Liver (tissue), 8 donors: ENCODE measurements at regions not wholly inside any gene's neighbourhood (a gene's known extent, or its start where the extent isn't known, plus 50 kb on each side); places are given as distances from the start of the nearest gene placed in this dataset.
A peak's percentile ranks its signal among the peaks of the same experiment; 100 is the strongest.

ENCODE experiments used
- DNase-seq: peaks from one replicate; pipeline ENCODE4 v3.0.0-alpha.2; 2017; ENCODE audit warnings: low spot score
- H3K27ac ChIP-seq, 2 donors: one replicate each; pipeline ENCODE4 v1.7.0; 2013; ENCODE audit warnings: inconsistent platforms in 2 of 2, low read length in 2 of 2, control low read depth in 1 of 2, low read depth in 1 of 2, mild to moderate bottlenecking in 1 of 2
- H3K27me3 ChIP-seq, 4 donors: one replicate each; pipeline versions ENCODE4 v1.6.1 to v1.7.0; 2013; ENCODE audit warnings: low read length in 3 of 4, inconsistent platforms in 1 of 4, mild to moderate bottlenecking in 1 of 4, moderate library complexity in 1 of 4; ENCODE audit not compliant: control insufficient read depth in 4 of 4, insufficient read depth in 4 of 4
- H3K36me3 ChIP-seq, 4 donors: one replicate each; pipeline versions ENCODE4 v1.6.1 to v1.7.0; 2013; ENCODE audit warnings: low read length in 3 of 4, mild to moderate bottlenecking in 3 of 4, low read depth in 1 of 4, moderate library complexity in 1 of 4; ENCODE audit not compliant: control insufficient read depth in 4 of 4, insufficient read depth in 3 of 4
- H3K4me1 ChIP-seq, 4 donors: one replicate each; pipeline versions ENCODE4 v1.6.1 to v1.7.0; 2013; ENCODE audit warnings: low read length in 3 of 4, mild to moderate bottlenecking in 3 of 4, moderate library complexity in 1 of 4; ENCODE audit not compliant: control insufficient read depth in 4 of 4, insufficient read depth in 4 of 4
- H3K4me3 ChIP-seq, 3 donors: one replicate each; pipeline versions ENCODE4 v1.6.1 to v1.7.0; 2013; ENCODE audit warnings: low read length in 3 of 3, control low read depth in 1 of 3, low read depth in 1 of 3, mild to moderate bottlenecking in 1 of 3
- H3K9ac ChIP-seq, 2 donors: one replicate each; pipeline ENCODE4 v1.7.0; 2013; ENCODE audit warnings: low read length in 2 of 2, mild to moderate bottlenecking in 2 of 2, moderate library complexity in 2 of 2, control low read depth in 1 of 2, low read depth in 1 of 2
- H3K9me3 ChIP-seq, 4 donors: one replicate each; pipeline versions ENCODE4 v1.6.1 to v1.7.0; 2013; ENCODE audit warnings: low read length in 3 of 4; ENCODE audit not compliant: control insufficient read depth in 4 of 4
- EGR1 ChIP-seq, 2 donors: IDR thresholded peaks; 2 replicates each; pipeline ENCODE4 v1.6.1; 2016 to 2018; ENCODE audit warnings: antibody characterized with exemption in 2 of 2, low read depth in 2 of 2
- FOXA1 ChIP-seq: IDR thresholded peaks from 2 replicates; pipeline ENCODE4 v1.6.1; 2016; ENCODE audit warnings: antibody characterized with exemption
- FOXA2 ChIP-seq: IDR thresholded peaks from 2 replicates; pipeline ENCODE4 v1.6.1; 2016; ENCODE audit warnings: antibody characterized with exemption
- HNF4A ChIP-seq, 2 donors: conservative IDR thresholded peaks; 2 replicates each; pipeline ENCODE4 v1.6.1; 2016; ENCODE audit warnings: antibody characterized with exemption in 2 of 2, mild to moderate bottlenecking in 2 of 2
- HNF4G ChIP-seq: IDR thresholded peaks from 2 replicates; pipeline ENCODE4 v1.6.1; 2016; ENCODE audit warnings: antibody characterized with exemption
- JUND ChIP-seq, 2 donors: IDR thresholded peaks; 2 replicates each; pipeline ENCODE4 v1.6.1; 2016; ENCODE audit warnings: antibody characterized with exemption in 2 of 2
- NR2F2 ChIP-seq: IDR thresholded peaks from 2 replicates; pipeline ENCODE4 v1.6.1; 2016; ENCODE audit warnings: antibody characterized with exemption
- RAD21 ChIP-seq, 2 donors: IDR thresholded peaks; 2 replicates each; pipeline ENCODE4 v1.6.1; 2016; ENCODE audit warnings: antibody characterized with exemption in 2 of 2, mild to moderate bottlenecking in 2 of 2
- RXRA ChIP-seq, 2 donors: IDR thresholded peaks; 2 replicates each; pipeline ENCODE4 v1.6.1; 2017 to 2018; ENCODE audit warnings: antibody characterized with exemption in 2 of 2, mild to moderate bottlenecking in 1 of 2
- SP1 ChIP-seq: IDR thresholded peaks from 2 replicates; pipeline ENCODE4 v1.6.1; 2018; ENCODE audit warnings: antibody characterized with exemption, mild to moderate bottlenecking
- TAF1 ChIP-seq: conservative IDR thresholded peaks from 2 replicates; pipeline ENCODE4 v1.6.1; 2016; ENCODE audit warnings: antibody characterized with exemption, mild to moderate bottlenecking
- YY1 ChIP-seq: IDR thresholded peaks from 2 replicates; pipeline ENCODE4 v1.6.1; 2016; ENCODE audit warnings: antibody characterized with exemption, mild to moderate bottlenecking
- WGBS: extraction: QIAGEN DNeasy Blood & Tissue Kit; methylation state at CpG from one replicate; pipeline ENCODE4 v1.1.7; 2013; 5-methylcytosine and 5-hydroxymethylcytosine counted together
- TF ChIP-seq, protein P1 (sequence below): IDR thresholded peaks from 2 replicates; pipeline ENCODE4 v1.6.1; 2016; ENCODE audit warnings: antibody characterized with exemption, mild to moderate bottlenecking
- TF ChIP-seq, protein P2 (sequence below): IDR thresholded peaks from 2 replicates; pipeline ENCODE4 v1.6.1; 2016; ENCODE audit warnings: antibody characterized with exemption
- TF ChIP-seq, protein P3 (sequence below): IDR thresholded peaks from 2 replicates; pipeline ENCODE4 v1.6.1; 2016; ENCODE audit warnings: antibody characterized with exemption
- TF ChIP-seq, protein P4 (sequence below): fragments of 150-350 bp; IDR thresholded peaks from 2 replicates; pipeline ENCODE4 v1.5.1; 2017; ENCODE audit warnings: improper control_type of control experiment, low read depth, low read length; ENCODE audit not compliant: missing input control
- donor health status: healthy.
- donor health status: healthy.
- donor health status: healthy.
- donor health status: healthy.
- donor health status: healthy.

DNA sequence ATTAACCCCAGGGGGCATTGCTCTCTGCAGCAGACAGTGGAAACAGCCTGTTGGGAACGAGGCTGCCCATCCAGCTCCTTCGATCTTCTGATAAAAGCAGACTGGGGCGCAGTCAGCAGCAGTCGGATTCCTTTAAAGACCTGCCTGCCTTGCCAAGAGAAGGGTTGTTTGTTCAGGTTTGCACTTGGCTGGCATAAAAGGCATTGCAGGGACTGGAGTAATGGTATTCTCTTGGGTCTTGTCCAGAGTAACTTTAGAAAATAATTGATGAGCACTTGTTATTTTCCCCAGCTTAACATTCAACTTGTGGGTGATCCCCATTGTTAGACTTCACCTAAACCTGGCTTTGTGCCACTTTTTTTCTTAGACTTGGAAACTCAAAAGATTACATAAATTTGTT, 67.3 kb upstream of the SLC10A2 start:
- Histone ChIP-seq H3K4me3 (no peak overlapping the region), H3K27ac (no peak overlapping the region)
- no peak for DNase-seq

DNA sequence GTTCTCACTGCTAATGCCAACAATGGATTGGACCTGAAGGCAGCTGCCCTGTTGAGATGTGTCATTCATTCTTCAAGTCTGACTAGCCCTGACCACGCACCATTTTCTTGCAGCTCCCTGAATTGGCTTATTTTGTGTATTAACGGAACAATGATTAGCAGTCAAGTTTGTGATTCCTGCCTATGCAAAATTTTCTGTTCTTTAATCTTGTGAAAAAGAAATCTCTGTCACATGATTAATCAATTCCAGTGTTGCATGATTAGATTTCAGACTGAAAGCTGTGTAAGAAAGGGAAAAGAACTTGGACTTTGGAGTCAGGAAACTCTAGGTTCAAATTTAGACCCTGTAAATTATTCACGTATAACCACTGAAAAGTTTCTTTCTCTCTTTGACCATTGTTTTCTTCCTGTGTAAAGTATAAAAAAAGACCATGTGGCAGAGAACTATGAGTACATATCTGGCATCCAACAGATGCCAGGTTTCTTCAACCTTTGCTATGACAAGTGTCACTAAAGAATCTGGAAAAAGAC, 64.5 kb upstream of the SLC10A2 start:
- DNase-seq = no peak
- no peaks in the 10 kb centered on the region for H3K27me3 ChIP-seq
- no peak overlapping the region for H3K27ac ChIP-seq
- no peaks in the 10 kb centered on the region for H3K36me3 ChIP-seq
- no peaks in the 10 kb centered on the region for H3K9me3 ChIP-seq
- WGBS = 49% methylated on average over 3 of the region's 3 CpGs
- no peak overlapping the region for H3K9ac ChIP-seq
- peak; percentile 74 to 85 for TF ChIP-seq HNF4A (conservative IDR thresholded peaks at IDR 0.05)
- peak; percentile 76 for TF ChIP-seq SP1
- TF ChIP-seq RAD21 (IDR thresholded peaks at IDR 0.05) = peak in 1 of 2 donors; percentile 6
- peak in 1 of 2 donors; percentile 19 for TF ChIP-seq RXRA (IDR thresholded peaks at IDR 0.05)
- TF ChIP-seq TAF1 = no peak
- TF ChIP-seq FOXA1 = no peak
- peak; percentile 54 for TF ChIP-seq HNF4G
- TF ChIP-seq, protein P1, sequence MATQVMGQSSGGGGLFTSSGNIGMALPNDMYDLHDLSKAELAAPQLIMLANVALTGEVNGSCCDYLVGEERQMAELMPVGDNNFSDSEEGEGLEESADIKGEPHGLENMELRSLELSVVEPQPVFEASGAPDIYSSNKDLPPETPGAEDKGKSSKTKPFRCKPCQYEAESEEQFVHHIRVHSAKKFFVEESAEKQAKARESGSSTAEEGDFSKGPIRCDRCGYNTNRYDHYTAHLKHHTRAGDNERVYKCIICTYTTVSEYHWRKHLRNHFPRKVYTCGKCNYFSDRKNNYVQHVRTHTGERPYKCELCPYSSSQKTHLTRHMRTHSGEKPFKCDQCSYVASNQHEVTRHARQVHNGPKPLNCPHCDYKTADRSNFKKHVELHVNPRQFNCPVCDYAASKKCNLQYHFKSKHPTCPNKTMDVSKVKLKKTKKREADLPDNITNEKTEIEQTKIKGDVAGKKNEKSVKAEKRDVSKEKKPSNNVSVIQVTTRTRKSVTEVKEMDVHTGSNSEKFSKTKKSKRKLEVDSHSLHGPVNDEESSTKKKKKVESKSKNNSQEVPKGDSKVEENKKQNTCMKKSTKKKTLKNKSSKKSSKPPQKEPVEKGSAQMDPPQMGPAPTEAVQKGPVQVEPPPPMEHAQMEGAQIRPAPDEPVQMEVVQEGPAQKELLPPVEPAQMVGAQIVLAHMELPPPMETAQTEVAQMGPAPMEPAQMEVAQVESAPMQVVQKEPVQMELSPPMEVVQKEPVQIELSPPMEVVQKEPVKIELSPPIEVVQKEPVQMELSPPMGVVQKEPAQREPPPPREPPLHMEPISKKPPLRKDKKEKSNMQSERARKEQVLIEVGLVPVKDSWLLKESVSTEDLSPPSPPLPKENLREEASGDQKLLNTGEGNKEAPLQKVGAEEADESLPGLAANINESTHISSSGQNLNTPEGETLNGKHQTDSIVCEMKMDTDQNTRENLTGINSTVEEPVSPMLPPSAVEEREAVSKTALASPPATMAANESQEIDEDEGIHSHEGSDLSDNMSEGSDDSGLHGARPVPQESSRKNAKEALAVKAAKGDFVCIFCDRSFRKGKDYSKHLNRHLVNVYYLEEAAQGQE = peak; percentile 26
- H3K4me1 ChIP-seq = peaks cover 1 to 16% (median 5%) of the 10 kb centered on the region in 4 donors
- peak overlapping the region in 1 of 3 donors; percentile 9 for H3K4me3 ChIP-seq

More for the DNA sequence above, 67.3 kb upstream of the SLC10A2 start:
- H3K9ac ChIP-seq = no peak overlapping the region
- H3K27me3 ChIP-seq = no peaks in the 10 kb centered on the region
- no peaks in the 10 kb centered on the region for H3K36me3 ChIP-seq
- TF ChIP-seq, protein P2, sequence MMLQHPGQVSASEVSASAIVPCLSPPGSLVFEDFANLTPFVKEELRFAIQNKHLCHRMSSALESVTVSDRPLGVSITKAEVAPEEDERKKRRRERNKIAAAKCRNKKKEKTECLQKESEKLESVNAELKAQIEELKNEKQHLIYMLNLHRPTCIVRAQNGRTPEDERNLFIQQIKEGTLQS = no peak
- no peak for TF ChIP-seq HNF4A (conservative IDR thresholded peaks at IDR 0.05)
- peaks cover 1 to 16% (median 5%) of the 10 kb centered on the region in 4 donors for H3K4me1 ChIP-seq
- no peaks in the 10 kb centered on the region for H3K9me3 ChIP-seq
- WGBS = 36% methylated on average over 4 of the region's 4 CpGs

DNA sequence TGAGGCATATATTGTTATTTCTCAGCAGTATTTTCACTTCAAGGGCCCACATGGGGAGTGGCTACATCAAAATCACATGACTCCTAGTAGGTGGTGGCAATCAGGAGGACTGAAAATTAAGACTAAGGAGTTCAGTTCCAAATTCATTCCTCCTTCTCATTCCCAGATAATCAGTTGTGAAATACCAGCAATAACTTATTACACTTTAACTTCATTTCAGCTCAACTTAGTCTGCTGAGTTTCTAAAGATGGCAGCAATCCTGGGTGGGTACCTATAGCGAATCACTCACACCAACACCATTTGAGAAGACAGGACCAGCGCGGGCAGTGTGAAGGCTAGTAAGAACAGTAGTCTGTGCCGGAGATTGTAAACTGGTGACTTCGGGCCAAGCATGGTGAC, 63.9 kb upstream of the SLC10A2 start:
- Histone ChIP-seq H3K27ac (no peak overlapping the region), H3K9me3 (no peaks in the 10 kb centered on the region), H3K36me3 (no peaks in the 10 kb centered on the region), H3K9ac (no peak overlapping the region), H3K27me3 (no peaks in the 10 kb centered on the region), H3K4me1 (peaks cover 1 to 16% (median 5%) of the 10 kb centered on the region in 4 donors), H3K4me3 (no peak overlapping the region)
- 92% methylated on average over 5 of the region's 5 CpGs for WGBS
- DNase-seq = no peak
- TF ChIP-seq NR2F2 (no peak), FOXA1 (no peak), YY1 (no peak), HNF4G (no peak), EGR1 (IDR thresholded peaks at IDR 0.05; ENCODE audit: low read depth in 2 of 2) (no peak), FOXA2 (no peak), TAF1 (no peak), JUND (IDR thresholded peaks at IDR 0.05) (no peak), RAD21 (IDR thresholded peaks at IDR 0.05) (no peak), SP1 (no peak), HNF4A (conservative IDR thresholded peaks at IDR 0.05) (no peak), RXRA (IDR thresholded peaks at IDR 0.05) (no peak)
- TF ChIP-seq, protein P3, sequence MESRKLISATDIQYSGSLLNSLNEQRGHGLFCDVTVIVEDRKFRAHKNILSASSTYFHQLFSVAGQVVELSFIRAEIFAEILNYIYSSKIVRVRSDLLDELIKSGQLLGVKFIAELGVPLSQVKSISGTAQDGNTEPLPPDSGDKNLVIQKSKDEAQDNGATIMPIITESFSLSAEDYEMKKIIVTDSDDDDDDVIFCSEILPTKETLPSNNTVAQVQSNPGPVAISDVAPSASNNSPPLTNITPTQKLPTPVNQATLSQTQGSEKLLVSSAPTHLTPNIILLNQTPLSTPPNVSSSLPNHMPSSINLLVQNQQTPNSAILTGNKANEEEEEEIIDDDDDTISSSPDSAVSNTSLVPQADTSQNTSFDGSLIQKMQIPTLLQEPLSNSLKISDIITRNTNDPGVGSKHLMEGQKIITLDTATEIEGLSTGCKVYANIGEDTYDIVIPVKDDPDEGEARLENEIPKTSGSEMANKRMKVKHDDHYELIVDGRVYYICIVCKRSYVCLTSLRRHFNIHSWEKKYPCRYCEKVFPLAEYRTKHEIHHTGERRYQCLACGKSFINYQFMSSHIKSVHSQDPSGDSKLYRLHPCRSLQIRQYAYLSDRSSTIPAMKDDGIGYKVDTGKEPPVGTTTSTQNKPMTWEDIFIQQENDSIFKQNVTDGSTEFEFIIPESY = no peak
- TF ChIP-seq, protein P4, sequence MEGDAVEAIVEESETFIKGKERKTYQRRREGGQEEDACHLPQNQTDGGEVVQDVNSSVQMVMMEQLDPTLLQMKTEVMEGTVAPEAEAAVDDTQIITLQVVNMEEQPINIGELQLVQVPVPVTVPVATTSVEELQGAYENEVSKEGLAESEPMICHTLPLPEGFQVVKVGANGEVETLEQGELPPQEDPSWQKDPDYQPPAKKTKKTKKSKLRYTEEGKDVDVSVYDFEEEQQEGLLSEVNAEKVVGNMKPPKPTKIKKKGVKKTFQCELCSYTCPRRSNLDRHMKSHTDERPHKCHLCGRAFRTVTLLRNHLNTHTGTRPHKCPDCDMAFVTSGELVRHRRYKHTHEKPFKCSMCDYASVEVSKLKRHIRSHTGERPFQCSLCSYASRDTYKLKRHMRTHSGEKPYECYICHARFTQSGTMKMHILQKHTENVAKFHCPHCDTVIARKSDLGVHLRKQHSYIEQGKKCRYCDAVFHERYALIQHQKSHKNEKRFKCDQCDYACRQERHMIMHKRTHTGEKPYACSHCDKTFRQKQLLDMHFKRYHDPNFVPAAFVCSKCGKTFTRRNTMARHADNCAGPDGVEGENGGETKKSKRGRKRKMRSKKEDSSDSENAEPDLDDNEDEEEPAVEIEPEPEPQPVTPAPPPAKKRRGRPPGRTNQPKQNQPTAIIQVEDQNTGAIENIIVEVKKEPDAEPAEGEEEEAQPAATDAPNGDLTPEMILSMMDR = no peak
- TF ChIP-seq, protein P1 = no peak
